NCI-H2196 (cell line): ENCODE measurements at regions not wholly inside any gene's neighbourhood (a gene's known extent, or its start where the extent isn't known, plus 50 kb on each side); places are given as distances from the start of the nearest gene placed in this dataset.
"Not testable (repeated sequence)": the region's sequence is repeated elsewhere in the genome, so short reads cannot be mapped to it uniquely, and the experiment has no call there.

Source experiments
- DNase-seq: peaks from one replicate; lab custom pipeline; 2025; ENCODE audit not compliant: unreplicated experiment; lab: John Stamatoyannopoulos, UW

DNA sequence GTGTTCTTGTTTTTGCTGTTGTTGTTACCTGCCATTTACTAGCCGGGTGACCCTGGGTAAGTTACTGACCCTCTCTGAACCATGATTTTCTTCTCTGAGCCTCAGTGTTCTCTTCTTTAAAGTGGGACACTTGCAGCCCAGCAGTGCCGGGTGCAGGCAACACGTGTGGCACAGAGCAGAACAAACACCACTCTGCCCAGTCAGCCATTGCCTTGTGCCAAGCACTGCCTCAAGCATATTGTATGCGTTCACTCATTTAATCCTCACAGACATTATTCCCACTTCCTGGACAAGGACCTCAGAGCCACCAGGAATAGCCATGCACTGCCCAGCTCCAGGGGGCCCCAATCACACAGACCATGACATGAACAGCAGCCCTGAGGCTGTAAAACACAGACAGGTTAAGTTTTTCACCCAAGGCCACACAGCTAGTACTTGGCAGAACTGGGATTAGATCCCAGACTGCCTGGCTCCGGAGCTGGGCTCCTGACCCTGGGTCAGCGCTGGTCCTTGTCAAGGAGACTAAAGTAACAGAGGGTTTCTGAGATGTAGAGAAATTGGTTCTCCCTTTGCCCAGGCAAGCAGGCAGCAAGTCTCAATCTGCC is 74.0 kb upstream of the PTPN1 start:
- DNase-seq: no peak

GRCh38 chr20:50436696-50437095 is 73.5 kb upstream of the PTPN1 start:
- DNase-seq: no peak

DNA sequence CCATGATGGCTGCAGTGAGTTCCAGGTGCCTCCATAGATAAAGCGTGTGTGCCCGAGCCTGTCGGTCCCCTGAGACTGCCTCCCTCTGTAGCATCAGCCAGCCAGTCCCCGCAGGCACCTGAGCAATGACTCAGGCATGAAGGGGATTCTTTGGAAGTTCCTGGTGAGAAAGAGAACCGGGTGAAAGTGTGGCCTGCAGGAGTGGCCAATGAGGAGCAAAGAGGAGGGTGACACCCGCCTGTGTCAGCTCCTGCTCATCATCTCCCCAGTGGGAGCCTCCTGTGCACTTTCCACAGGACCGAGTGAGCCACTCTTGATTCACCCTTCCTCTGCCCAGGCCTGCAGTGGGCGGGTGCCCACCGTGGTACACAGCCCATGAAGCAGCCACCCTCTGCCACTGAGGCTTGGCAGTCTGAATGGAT is 71.2 kb upstream of the PTPN1 start:
- no peak for DNase-seq

DNA sequence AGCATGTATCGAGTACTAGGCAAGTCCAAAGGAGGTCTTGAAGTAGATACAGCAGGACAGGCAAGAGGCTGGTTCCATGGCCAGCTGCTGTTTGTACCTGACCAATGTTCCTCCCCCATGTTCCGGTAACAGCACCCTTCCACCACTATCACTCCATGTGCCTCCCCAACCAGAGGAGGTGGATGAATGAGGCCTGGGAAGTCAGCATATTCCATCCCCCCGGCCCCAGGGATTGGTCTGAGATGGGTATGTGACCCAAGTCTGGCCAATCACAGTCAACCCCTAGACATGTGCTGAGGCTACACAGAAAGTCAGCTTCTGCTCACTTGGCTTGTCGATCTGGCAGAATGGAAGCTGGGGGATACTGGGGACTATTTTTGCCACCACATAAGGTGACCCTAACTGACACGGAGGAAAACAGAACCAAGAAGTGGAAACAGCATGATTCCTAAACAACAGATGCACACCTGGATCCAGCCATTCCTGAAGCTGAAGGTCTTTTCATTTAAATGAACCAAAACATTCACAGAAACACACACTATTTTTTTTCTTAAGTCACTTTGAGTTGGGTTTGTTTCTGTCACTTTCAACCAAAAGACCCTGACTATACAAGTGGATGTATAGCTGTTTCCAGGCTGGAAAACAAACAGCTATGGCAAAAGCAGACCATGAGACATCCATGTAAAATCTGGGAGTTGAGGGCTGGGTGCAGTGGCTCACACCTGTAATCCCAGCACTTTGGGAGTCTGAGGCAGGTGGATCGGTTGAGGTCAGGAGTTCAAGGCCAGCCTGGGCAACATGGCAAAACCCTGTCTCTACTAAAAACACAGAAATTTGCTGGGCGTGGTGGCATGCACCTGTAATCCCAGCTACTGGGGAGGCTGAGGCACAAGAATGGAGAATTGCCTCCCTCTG is 70.4 kb upstream of the PTPN1 start:
- no peak for DNase-seq

DNA sequence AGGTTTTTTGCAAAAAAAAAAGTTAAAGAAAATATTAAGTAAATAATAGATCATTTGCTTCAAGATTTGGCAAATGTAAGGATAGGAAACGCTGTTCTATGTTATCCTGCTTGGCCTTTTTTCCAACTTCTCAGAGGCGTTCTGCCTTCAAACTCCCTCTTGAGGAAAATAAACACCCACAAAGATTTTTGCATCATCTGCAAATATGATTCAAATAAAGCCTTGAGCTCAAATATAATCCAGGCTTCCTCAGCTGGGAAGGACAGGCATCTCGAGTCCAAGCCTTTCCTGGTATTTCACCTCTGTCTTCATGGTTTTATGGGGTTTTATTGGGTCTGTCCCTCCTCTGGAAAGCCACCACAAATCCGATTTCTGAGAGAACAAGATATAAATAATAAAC is 67.7 kb upstream of the PTPN1 start:
- DNase-seq: no peak

DNA sequence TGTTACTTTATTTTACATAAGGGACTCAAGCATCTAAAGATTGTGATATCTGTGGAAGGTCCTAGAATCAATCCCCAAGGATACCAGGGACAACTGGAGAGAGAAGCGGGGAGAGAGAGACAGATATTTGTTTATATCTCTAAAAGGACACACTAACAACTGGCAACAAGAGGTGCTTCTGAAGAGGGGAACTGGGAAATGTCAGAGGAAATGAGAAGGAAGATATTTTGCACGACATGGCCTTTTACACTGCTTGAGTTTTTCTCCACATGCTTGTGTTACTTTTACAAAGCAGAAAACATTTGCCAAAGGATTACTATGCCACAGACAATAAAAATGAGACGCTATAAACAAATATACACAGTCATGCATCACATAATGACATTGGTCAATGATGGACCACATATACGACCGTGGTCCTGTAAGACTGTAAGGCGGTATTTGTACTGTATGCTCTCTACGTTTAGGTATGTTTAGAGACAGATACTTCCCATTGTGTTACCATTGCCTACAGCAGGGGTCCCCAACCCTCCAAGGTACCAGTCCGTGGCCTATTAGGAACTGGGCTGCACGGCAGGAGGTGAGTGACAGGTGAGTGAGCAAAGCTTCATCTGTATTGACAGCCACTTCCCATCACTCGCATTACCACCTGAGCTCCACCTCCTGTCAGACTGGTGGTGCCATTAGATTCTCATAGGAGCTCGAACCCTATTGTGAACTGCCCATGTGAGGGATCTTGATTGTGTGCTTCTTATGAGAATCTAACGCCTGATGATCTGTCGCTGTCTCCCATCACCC is 64.6 kb upstream of the PTPN1 start:
- no peak for DNase-seq

DNA sequence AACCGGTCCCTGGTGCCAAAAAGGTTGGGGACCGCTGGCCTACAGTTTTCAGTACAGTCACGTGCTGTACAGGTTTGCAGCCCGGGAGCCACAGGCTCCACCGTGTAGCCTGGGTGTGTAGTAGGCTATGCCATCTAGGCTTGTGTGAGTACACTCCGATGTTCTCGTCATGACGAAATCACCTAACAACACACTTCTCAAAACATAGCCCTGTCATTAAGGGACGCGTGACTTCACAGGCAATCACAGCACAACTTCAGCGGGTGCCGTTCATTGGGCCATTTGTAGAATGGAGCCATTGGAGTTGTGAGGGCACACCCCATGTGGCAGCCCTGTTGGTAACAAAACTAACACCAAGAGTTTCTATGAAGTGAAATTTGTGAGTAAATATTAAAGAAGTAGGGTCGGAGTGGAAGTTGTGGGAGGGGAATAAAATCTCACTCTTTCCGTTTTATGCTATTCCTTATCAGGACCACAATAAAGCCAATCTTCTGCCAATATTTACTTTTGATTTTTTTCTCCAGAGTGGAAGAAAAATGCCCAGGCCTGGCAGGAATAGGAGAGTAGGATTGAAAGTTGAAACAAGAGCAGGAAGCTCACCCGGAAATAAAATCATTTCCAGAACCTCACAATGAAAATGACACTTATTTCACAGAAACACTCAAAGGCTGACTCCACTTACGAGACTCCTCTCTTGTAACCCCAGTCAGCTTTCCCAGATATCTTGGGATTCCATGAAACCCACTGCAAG is 63.7 kb upstream of the PTPN1 start:
- no peak for DNase-seq

DNA sequence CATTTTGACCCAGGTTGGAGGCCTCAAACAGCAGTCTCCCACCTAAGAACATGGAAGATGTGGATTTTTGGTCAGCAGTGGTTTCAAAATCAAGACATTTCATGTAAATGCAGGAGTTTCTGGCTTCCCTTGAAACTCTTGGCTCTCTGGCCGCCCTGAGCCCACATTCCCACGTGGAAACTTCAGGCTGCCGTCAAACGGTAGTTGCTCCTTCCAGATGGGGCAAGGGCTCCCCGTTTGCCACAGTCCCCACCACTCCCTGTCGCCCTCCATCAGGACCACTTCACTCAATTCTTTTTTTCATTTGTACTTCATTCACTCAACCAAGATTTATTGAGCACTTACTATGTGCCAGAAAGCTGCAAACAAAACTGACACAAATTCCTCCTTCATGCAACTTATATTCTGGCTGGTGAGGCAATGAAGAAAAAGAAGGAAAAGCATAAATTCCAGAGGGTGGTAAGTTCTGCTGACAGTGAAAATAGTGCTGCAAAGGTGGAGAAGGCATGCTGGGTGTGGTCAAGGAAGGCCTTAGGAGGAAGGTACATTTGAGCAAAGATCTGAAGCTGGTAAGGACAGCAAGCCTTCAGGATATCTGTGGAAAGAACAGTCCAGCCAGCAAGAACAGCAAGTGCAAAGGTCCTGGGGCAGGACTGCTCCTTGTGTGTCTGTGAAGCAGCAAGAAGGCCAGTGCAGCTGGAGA is 62.9 kb upstream of the PTPN1 start:
- DNase-seq: no peak

DNA sequence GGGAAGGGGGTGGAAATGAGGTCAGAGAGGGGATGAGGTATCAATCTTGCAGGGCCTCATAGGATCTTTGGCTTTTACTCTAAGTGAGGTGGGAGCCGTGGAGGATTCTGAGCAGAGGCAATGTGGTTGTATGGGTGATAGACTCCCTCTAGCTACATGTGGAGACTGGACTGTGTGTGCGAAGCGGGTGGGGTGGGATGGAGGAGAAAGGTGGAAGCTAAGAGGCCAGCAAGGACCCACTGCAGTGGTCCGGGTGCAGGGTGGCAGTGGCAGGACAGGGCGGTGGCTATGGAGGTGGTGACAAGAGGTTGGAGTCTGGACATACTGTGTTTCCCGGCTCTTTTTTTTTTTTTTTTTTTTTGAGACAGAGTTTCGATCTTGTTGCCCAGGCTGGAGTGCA is 62.4 kb upstream of the PTPN1 start:
- no peak for DNase-seq

GRCh38 chr20:50448625-50449403 is 61.4 kb upstream of the PTPN1 start:
- DNase-seq: not testable (repeated sequence)

DNA sequence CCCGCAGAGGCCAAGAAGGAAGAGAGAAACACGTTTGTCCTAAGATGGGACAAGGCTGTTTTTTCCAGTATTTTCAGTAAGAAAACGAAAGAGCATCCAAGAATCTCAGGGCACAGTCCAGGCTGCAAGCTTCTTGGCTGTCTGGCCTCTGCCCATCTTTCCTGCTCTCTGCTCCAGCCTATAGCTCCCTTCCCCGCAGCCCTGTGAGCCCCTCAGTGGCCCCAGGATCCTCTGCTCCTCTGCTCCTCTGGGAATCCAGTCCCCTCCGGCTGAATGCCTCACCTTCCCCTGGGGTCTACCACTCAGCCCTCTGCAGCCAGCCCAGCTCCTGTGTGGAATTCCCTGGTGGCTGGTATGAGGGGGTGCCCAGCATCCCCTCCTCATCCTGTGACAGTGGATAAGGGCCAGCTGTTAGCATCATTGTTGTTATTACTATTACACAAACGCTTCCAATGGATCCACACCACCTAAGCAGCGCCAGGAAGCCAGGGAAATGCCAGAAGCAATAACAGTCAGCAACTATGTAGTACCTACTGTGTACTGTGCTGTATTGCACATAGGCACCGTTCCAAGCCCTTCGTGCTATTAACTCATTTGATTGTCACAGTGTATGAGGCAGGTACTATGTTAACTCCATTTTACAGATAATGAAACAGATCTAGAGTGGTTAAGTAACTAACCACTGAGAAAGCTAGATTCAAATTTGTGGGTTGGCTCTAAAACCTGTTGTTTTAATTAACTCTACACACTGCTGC is 60.3 kb upstream of the PTPN1 start:
- DNase-seq: no peak

DNA sequence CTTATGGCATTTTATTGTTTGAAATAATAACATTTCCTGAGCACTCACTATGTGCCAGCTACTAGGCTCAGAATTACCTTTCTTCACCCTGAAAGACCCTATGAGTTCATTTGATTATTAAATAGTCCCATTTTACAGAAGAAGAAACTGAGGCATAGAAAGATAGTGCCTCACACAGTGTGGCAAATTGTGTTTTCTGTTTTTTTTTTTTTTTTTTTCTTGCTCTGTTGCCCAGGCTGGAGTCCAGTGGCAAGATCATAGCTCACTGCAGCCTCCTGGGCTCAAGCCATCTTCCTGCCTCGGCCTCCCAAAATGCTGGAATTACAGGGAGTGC is 59.7 kb upstream of the PTPN1 start:
- DNase-seq: no peak

DNA sequence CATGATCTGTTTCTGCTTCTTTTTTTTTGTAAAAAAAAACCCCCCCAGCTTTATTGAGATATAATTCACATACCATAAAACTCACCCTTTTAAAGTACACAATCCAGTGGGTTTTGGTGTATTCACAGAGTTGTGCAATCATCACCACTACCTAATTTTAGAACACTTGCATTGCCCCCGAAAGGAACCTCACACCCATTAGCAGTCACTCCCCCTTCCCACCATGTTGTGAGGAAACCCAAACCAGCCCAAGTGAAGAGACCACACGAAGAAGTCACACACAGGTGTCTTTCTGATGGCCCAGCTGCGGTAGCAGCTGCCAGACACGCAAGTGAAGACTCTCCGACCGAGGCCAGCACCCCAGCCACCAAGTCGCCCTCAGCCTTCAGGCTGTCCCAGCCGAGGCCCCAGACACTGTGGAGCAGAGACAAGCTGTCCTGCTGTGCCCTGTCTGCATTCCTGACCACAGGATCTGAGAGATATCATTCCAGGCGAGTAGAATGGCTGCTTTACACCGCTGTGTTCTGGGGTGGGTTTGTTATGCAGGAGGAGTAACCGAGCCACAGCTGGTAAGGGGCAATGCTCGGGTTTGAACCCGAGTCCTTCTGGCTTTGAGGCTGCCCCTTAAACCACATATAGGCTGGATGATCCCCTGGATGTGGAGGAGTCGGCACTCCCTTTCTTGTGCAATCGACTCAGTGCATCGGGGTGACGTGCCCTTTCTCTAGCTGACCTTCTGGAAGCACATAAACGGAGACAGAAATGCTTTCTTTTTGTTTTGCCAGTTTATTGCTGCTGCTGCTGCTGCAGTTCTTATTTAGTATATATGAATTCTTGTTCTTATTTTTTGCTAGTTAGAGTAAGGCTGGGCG is 59.1 kb upstream of the PTPN1 start:
- no peak for DNase-seq

GRCh38 chr20:50451792-50452425 is 58.3 kb upstream of the PTPN1 start:
- not testable (repeated sequence) for DNase-seq

DNA sequence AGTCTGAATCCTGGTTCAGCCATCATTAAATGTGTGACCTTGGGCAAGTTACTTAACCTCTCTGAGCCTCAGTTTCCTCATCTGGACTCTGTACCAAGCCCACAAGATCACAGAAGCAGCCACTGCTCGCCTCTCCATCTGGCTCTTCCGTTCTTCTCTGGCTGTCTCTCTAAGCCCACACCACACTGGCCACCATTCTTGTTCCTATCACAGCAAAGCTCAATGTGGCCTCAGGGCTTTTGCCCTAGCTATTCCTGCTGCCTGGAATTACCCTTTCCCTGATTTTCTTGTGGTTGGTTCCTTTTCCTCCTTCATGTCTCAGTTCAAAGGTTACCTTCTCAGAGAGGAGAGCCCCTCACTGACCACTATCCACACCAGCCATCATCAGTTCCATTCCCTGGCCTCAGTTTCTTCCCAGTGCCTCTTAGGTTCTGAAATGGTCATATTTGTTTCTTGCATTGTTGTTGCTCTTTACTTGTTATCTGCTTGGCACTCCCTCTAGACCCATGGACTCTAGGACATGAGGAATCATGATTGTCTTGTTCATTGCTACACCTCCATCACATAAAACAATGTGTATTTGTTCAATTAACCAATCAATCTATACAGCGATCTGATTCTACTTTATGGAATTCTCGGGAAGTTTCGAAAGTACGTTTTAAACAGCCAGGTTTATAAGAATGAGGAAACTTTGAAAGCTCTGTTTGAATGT is 56.5 kb upstream of the PTPN1 start:
- DNase-seq: no peak

DNA sequence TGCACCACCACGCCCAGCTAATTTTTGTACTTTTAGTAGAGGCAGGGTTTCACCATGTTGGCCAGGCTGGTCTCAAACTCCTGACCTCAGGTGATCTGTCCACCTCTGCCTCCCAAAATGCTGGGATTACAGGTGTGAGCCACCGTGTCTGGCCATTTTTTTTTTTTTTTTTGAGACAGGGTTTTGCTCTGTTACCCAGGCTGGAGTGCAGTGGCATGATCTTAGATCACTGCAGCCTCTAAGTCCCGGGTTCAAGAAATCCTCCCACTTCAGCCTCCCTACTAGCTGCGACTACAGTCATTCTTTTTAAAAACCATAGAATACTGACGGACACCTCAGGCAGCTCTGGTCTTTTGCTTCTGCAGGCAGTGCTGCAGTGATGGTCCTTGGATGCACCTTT is 54.9 kb upstream of the PTPN1 start:
- not testable (repeated sequence) for DNase-seq
